Thyroid gland (tissue), 4 donors: ENCODE measurements at regions not wholly inside any gene's neighbourhood (a gene's known extent, or its start where the extent isn't known, plus 50 kb on each side); places are given as distances from the start of the nearest gene placed in this dataset.

Experiments
- POLR2A ChIP-seq, 2 donors: fragments of 450-650 bp; IDR thresholded peaks; one replicate each; pipeline ENCODE4 v1.6.1; 2017; ENCODE audit warnings: antibody characterized with exemption in 2 of 2, mild to moderate bottlenecking in 2 of 2, moderate library complexity in 1 of 2
- TF ChIP-seq, protein P1 (sequence below), 6 experiments: fragments of 200-600 bp in 3 of 6; fragments of 450-650 bp in 3 of 6; sonication (generic) in 3 of 6; IDR thresholded peaks; one replicate each; pipeline ENCODE4 v1.5.1; 2016 to 2019; ENCODE audit warnings: antibody characterized with exemption in 6 of 6, mild to moderate bottlenecking in 2 of 6, inconsistent platforms in 1 of 6, moderate library complexity in 1 of 6

DNA sequence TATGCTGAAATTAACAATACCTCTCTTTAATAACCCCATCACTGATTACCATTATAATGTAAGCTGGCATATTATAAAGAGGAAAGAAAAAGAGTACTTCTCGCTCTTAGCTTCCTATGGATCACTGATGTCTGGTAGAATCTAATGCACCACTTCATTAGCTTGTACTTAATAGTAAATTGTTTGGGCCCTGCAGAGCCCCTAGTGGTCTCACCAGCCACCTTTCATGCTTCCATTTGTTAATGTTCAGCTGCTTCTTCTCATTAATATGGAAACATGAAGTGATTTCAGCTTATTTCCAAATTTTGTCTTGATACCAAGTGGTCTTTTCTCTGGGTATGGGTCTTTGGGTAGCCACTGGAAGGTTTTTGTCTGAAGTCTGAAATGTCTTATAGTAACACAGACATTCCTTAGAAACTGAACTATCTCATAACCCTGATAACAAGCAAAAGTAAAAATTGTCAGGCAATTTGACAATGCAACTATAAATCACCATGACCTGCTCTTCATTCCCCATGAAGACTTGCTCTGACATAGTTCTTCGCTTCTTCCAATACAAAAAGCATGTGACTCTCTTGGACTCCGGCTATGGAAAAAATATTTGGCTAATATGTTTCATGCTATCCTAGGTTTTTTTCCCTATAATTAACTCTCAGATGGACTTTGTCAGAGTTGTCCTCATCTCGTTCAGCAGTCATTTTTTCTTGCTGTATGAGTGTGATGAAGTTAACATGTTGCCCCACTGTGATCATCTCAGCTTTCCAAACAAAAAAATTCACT is 395.8 kb upstream of the MARCKS start:
- TF ChIP-seq, protein P1, sequence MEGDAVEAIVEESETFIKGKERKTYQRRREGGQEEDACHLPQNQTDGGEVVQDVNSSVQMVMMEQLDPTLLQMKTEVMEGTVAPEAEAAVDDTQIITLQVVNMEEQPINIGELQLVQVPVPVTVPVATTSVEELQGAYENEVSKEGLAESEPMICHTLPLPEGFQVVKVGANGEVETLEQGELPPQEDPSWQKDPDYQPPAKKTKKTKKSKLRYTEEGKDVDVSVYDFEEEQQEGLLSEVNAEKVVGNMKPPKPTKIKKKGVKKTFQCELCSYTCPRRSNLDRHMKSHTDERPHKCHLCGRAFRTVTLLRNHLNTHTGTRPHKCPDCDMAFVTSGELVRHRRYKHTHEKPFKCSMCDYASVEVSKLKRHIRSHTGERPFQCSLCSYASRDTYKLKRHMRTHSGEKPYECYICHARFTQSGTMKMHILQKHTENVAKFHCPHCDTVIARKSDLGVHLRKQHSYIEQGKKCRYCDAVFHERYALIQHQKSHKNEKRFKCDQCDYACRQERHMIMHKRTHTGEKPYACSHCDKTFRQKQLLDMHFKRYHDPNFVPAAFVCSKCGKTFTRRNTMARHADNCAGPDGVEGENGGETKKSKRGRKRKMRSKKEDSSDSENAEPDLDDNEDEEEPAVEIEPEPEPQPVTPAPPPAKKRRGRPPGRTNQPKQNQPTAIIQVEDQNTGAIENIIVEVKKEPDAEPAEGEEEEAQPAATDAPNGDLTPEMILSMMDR (IDR thresholded peaks at IDR 0.05), result no peak
- TF ChIP-seq POLR2A (IDR thresholded peaks at IDR 0.05), result no peak
